Activated CD4-positive, alpha-beta T cell treated with anti-CD3 and anti-CD28 coated beads, Interleukin-10, Interleukin-2, amounts not matched to agents 100 ng/mL and 50 ng/mL, durations not matched to agents 16 hours and 8 hours (primary cell): ENCODE measurements at regions not wholly inside any gene's neighbourhood (a gene's known extent, or its start where the extent isn't known, plus 50 kb on each side); places are given as distances from the start of the nearest gene placed in this dataset.

ENCODE experiments used
- DNase-seq: peaks from one replicate; pipeline ENCODE4 v3.0.0-alpha.2; 2020

DNA sequence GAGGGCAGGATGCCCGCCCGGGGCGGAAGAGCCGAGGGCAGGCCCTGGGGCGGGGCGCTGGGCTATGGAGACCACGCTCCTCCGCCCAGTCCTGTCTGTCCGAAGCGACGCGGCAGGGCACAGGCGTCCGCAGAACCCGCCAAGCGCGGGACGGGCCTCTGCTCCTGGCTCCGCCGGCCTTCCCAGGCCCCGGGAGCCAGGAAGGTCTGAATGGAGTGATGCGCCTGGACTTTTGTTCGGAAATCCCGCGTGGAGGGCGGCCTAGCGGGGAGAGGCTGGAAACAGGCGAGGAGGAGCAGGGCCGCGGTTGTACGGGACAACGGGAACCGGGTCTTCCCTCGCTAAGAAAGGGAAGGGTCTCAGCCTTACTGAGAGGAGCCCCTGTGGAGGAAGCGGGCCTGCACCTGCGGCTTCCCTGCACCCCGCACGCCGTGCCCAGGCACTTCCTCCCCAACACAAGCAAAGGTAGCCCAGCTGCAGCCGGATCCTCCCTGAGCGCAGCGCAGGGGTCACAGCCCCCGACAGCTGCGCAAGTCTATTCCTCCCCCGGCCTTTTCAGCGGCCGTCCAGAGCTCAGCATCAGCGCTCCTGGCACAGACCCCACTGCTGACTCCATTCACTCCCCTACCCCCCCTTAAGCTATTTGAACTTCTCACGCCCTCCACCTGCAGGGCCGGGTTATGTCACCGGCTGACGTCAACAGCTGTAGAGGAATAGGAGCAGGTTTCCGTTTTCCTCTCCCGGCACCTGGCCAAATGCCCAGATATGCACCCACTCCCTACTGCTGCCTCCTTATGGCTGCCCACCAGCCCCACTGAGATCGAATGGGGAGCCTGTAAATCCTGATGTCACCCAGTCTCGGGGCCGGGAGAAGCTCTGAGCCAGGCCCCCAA is 143.2 kb upstream of the RET start:
- no peak for DNase-seq

DNA sequence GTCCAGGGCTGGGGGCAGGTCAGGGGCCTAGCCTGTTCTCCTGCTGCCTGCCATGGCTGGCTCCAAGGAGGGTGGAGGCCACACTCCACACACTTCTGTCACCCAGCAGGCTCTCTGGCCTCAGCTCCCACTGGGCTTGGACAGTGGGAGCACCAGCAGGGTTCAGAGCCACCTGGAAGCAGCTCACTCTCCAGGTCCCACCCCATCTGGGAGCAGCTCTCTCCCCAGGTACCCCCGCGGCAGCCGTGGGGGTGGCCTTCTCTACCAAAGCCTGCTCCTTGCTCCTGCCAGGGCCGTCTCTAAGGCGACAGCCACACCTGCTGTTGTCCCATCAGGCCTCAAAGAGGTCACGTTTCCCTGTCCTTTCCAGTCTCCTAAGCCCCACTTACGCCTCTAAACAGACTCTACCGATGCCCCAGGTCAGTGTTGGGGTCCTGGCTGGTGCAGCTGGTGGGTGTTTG is 142.5 kb upstream of the RET start:
- DNase-seq: no peak

DNA sequence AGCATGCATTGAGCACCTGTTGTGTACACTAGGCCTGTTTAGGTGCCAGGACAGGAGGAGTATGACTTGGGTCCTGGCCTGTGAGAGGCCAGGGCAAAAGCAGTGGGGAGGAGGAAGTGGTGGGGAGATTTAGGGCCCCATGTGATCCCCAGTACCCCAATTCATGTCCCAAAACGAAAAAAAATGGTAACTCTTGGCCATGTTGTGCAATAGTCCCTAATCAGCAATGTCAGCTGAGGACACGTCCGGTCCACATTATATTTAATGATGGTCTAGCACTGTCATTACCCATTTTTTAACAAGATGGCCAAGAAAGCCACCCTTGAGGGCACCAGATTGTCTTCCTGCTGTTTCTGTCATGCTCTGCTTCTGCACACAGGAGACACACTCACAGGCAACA is 142.0 kb upstream of the RET start:
- DNase-seq: no peak

DNA sequence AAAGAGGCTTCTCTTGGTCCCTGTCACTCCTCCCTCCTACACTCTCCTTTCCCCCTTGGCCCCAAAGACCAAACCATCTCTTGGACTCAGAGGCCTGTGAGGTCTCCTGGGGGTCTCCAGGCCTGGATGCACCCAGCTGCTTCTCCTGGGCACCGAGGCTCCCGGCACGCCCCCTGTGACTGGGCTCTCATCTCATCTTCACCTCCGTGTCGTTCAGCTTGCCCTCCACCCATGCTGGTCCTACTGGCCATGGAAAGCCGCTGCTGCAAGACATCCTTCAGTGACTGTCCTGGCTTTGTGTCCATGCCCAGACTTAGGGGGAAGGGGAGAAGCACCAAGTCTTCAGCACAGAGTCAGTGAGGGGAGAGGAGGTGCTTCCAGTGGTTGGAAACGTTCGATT is 141.4 kb upstream of the RET start:
- no peak for DNase-seq

DNA sequence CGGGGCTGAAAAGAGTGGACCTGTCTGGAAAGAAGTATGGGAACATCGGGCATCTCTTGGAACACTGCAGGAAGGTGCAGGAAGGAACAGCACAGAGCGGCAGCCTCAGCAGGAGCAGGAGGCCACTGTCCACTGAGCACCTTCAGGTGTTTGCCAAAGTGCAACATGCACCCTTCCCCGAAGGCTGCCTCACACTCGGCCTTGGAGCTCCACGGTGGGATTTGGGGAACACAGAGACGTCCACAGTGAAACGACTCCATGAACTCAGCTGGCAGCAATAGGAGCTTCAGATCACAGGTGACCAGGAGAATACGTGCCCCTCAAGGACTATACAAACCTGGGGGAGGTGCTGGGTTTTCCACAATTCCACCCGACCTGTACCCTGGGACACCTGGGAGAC is 140.3 kb upstream of the RET start:
- DNase-seq: no peak

DNA sequence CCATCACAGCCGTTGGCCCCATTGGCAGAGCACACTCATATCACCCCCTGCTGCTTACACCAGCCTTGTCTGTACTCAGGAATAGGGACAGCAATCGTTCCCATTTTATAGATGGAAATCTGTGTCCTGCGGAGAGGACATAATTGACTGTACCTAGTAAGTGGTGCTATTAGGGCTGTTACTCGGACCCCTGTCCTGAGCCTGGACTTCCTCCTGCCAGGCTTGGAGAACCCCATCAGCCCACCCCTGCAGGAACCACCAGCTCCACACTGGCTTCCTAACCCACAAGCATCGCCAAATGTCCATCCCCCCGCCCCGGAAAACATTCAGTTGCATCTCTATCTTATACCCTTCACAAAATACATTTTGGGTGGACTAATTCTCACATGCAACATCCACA is 139.8 kb upstream of the RET start:
- no peak for DNase-seq

DNA sequence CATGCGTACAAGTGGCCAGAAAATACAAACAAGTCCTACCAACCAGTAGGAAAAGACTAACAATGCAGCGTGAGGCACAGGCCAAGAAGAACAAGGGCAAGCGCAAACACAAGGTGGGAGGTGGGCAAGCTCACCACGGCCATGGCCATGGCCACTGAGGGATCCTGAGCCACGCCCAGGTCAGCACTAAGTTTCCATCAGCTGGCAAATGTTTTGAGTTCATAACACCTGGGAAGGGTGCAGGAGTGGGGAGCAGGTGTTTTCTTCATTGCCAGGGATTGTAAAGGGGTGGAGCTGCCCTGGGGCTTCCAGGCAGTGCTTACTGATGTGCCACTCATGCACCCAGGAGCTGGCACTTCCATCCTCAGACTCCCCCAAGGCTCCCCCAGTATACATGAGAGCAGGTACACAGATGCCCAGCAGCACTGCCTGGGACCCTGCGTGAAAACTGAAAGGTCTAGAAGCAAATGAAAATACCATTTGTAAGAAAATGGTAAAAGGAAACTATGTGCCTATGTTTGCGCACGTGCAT is 139.2 kb upstream of the RET start:
- DNase-seq: no peak

DNA sequence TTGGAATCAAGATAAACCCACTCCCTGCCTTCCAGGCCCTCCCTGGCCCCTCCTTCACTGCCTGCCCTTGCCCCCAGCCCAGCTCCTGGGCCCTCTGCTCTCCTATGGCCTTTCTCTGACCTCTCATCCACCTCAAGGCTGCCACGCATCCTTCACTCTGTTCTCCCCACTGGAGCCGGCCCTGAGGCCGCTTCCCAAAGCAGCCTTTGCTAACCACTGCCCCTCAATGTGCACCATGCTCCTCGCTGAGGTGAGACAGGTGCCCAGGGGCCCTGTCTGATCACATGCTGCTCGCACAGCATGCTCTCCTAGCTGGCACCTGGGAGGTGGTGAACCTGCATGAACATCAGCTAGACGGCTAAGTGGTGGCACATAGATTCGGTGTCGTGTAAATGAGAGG is 138.5 kb upstream of the RET start:
- no peak for DNase-seq

DNA sequence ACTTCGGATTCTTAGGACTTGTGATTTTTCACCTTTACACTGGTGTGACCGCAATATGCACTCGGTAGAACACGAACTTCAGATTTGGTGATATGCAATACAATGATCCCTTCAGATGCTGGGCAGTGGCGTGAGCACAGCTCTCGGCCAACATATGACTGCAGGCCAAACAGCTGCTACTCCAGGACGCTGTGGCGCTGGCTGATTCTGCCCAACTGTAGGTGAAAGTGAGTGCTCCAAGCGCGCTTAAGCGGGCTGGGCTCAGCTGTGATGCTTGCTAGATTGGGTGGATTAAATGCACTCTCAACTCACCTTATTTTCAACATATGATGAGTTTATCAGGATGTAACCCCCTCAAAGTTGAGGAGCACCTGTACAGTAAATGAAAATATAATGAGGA is 137.6 kb upstream of the RET start:
- no peak for DNase-seq

DNA sequence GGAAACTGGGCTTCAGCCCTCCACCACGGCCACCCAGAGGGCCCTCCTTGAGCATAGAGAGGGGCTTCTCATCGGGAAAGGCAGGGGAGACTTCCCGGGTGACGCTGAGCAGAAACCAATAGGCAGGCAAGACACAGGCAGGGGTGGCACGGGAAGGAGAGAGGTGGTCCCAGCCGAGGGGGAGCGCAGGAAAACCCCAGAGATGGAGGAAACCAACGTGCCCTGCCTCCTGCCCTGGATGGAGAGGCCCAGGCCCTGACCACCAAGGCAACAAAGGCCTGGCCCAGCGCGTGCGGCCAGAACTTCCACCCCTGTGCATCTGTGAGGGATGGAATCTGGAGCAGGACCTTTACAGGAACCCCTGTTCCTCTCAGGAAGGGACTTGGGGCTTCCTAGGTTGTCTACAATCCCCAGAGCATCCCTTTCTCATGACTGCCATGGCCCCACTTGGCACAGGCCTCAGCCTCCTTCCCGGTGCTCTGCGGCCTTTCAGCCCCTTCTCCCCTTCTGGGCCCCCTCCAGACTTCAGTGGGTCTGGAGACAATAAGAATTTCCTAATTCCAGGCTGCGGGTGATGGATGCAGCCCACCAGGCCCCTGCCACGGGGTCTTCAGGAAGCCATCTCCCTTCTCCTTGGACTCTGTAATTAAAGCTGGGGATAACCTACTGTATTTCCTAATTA is 137.0 kb upstream of the RET start:
- DNase-seq: no peak

DNA sequence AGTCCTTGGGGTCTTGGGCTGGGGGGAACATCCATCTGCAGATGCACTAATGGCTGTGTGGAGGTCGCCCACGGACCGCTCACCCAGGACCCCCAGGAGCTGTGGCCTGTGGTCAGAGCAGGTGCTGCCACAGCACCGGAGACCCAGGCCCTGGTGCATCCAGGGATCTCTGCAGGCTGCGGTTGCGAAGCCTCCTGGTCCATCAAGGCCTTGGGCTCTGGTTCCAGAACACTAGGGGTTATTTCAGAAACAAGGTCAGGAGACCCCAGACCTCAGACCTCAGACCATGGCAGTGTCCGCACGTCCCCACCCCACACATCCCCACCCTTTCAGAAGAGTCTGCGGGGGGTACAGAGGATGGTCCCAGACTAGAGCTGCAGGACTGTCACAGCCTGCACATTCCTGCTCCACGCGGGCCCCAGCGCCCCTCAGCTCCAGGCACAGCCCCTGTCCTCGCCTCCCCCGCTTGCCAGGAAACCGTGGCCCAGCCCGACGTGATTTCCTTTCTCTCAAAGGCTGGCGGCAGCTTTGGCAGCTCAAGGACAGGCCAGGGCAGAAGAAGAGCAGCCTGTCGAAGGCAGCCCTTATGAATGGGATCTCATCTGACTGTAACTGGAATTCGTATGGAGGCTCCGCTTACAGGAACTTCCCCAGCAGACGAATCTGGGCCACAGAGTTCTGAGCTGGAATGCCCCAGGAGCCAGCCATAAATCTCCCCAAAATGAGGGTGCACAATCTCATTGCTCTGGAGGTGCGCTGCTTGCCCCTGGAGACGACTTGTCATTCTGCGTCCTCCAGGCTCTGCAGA is 136.2 kb upstream of the RET start:
- no peak for DNase-seq

DNA sequence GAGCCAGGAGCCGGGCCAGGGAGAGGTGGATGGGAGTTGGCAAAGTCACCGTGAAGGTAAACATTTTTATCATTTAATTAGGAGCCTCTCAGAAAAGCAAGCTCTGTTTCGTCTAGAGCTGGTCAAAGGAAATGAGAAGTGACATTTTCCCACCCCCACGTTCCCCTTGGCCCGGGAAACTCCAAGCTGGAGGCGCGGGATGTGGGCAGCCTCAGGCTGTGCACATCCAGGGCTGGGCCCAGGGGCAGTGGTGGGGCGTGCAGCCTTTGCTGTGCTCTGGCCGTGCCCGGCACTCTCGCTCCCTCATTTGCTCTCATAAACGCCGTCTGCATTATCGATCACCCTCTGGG is 135.6 kb upstream of the RET start:
- DNase-seq: no peak

DNA sequence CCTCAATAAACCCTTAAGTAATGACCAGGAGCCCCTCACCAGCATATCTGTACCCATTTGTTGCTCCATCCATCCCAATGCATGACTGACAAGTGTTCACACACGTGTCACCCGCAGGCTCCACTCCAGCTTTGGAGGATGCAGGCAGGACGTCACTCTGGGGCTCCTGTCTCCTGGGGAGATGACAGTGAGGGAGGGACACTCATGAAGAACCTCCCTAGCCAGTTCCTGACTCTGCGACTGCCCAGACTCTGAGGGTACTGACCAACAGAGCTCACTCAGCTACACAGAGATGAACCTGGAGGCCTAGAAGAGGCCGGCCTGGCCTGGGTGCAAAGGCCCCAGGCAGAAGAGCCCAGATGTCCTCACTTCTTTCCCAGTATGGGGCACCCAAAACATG is 135.1 kb upstream of the RET start:
- DNase-seq: no peak

DNA sequence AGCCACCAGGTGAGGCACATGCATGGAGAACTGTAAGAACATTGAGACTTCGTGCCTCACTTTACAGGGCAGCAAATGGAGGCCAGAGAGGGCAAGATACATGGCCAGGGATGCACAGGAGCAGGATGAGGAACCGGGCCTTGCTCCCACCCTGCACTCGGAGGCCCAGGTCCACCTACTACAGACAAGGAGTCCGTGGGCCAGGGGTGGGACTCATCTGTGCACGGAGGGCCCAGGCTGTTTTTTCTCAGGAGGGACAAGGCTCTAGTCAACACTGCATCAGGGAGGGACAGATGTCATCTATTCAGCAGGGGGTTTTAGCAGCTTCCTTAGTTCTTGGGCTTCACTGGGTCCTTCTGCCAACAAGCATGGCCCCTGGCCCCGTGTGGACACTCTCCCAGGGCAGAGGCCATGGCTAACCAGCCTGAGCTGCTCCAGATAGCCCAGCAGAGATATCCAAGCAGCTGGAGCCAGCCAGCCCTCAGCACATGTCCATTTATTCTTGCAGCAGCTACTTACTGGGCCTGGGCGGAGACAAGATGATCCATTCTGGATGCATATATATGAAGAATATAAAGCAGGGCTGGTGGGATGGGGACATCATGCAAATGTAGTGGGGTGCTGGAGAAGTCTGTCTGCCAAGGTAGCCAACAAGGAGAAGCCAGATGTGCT is 134.5 kb upstream of the RET start:
- DNase-seq: no peak

DNA sequence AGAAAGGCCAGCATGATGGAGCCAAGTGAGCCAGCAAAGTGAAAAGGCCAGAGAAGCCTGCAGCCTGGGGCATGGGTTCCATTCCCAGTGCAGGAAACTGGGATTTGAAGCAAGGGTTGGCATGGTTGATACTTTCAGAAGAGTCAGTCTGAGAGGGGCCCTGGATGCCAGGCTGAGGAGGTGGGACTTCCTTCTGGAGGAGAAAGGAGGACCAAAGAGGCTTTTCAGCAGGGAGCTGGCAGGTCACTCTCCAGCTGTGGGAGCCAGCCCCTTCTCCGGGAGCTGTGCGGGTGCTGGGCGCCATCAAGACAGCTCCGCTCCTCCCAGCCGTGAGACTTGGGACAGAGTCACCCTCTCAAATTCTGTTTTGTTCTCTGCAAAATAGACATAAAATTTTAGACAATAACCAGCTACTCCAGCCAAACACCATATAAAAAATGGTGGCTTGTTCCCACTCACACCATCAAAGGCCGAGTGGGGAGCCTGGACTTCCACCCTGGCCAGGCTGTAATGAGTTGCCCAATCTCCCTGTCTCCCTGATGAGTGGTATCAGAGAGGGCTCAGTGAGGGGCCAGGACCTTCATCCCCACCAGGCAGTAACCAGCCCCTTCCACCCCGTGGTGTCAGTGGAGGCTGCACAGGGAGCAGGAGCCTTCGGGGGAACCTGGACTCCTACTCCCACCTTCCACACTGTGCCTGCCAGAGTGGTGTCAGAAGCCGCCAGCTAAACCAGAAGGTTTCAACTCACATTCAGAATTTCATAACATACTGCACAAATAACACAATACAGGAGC is 133.6 kb upstream of the RET start:
- DNase-seq: no peak

DNA sequence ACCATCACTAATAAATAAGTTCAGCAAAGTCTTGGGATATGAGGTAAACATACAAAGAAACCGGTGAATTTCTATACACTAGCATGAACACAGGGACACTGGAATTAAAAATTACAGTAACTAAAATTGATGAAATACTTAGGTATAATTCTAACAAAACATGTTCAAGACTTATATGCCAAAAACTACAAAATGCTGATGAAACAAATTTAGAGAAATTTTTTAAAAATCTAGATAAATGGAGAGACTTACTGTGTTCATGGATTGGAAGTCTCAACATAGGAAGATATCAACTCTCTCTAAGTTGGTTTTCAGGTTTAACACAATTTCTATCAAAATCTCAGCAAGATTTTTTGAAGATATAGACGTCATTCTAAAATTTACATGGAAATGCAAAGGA is 128.8 kb upstream of the RET start:
- DNase-seq: no peak

DNA sequence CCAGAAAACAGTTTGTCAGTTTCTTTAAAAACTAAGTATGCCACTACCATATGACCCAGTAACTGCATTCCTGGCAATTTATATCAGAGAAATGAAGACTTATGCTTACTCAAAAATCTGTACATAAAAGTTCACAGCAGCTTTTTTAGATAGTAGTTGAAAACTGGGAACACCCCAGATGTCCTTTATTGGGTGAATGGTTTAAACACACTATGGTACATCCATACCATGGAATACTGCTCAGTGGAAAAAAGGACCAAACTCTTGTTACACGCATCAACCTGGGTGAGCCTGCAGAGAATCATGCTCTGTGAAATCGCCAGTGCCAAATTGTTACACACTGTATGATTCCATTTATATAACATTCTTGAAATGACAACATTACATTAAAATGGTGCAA is 127.6 kb upstream of the RET start:
- DNase-seq: no peak

DNA sequence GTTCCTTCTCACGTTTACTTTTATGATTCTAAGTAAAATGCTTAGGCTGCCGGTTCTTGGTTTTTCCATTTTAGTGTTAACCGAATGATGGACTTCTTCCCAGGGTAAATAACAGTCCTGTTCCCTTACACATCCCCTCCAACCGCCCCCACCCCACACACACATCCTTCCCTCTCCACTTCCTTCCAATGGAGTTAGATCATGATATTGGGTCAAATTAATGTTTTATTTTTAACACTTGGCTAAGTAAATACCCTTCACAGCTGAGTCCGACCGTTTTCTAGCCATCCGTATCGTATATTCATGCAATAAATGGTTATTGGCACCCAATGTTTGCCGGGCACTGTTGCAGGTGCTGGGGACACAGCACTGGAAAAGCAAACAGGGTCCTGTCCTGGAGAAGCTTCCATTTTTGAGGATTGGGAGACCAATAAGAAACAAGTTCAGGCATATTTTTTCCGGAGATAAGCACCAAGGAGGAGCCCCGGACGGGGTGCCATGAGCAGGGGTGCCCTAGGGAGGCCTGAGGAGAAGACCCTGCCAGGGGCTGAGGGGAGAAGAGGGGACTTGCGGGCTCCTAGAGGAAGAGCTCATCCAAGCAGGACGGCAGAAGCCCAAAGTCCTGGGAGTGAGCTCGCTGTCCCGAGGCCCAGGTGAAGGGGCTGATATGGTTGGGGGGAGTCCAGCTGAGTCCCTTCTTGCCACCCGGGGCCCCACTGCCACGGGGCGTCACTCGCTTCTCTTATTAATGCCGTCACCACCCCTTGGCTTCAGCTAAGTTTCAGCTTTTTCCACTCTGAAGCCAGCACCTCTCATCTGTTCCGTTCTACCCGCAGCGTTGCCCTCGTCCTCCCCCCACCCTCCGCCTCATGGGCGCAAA is 126.0 kb upstream of the RET start:
- no peak for DNase-seq

DNA sequence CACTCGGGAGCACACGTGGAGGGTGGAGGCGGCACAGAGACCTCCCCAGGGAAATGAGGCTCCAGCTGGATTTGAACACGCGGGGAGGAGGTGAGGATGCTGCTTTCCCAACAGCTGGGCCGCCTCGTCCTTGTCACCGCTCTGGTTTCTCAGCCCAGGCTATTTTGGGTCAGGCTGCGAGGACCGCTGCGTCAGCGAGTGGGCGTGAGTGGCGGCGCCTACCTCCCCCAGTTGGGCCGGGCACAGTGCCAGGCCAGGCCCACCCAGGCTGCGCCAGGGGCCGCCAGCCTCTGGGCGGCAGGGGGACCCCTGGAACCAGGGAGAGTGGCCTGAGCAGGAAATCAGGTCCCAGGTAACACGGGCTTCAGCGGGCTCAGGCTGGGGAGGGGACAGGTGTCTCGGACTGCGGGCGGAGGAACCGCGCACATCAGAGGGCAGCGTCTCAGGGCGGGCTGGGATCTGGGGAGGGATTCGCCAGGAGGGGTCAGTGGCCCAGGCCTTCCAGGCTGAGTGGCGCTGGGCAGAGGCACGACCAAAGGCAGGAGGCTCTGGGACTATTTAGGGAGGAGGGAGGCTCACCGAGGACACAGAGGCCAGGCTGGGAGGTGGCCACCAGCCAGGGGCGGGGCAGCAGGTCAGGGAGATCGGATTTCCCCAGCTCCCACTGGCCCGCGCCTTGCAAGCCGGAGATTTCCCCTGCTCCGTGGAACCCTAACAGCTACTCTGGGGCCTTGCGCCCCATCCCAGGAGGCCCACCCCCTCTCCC is 125.2 kb upstream of the RET start:
- DNase-seq: no peak

DNA sequence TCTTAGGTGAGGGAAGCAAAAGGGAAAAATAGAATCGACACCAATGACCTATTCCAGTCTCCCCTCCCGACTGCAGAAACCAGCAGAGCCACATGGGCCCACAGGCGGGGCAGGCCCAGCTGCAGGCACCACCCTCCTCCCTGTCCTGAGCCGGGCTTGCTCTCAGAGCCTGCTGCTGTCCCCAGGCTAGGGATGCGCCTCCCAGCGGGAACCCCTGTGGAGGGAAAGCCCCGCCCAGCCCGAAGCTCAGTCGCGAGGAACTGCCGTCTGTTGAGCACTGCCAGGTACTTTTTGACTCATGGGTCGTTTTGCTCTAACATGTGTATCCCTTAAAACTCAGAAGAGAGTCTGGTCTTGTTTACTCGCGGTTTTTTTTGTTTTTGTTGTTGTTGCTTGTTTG is 124.5 kb upstream of the RET start:
- DNase-seq: no peak
